B cell (primary cell): ENCODE measurements at regions not wholly inside any gene's neighbourhood (a gene's known extent, or its start where the extent isn't known, plus 50 kb on each side); places are given as distances from the start of the nearest gene placed in this dataset.

Experiments used
- CTCF ChIP-seq: fragments of 200-600 bp; IDR thresholded peaks from one replicate; pipeline ENCODE4 v1.8.0; 2022; ENCODE audit warnings: antibody characterized with exemption, mild to moderate bottlenecking
- EZH2 ChIP-seq: IDR thresholded peaks from 2 replicates; pipeline ENCODE4 v1.6.1; 2012; ENCODE audit warnings: borderline replicate concordance, low read depth, mild to moderate bottlenecking, moderate library complexity, low read length; ENCODE audit not compliant: insufficient read depth, poor library complexity, severe bottlenecking

GRCh38 chr3:135538123-135538522 is 427.4 kb upstream of the PPP2R3A start:
- TF ChIP-seq CTCF, result no peak
- TF ChIP-seq EZH2, result no peak
